Activated B cell treated with CpG ODN at 0.5 μM for 24 hours (primary cell): ENCODE measurements at regions not wholly inside any gene's neighbourhood (a gene's known extent, or its start where the extent isn't known, plus 50 kb on each side); places are given as distances from the start of the nearest gene placed in this dataset.
A peak's percentile ranks its signal among the peaks of the same experiment; 100 is the strongest.

Experiments
- ATAC-seq: fragments of 200-7000 bp; cut with Tn5 transposase; one replicate; pipeline ENCODE4 v1.10.0; 2021; ENCODE audit warnings: low read depth, mild to moderate bottlenecking, moderate library complexity
- CTCF ChIA-PET: fragments of 350-600 bp; sonication (Branson Sonifier 250); formaldehyde crosslinking; loops from one replicate; lab custom pipeline; 2021; ENCODE audit warnings: antibody characterized with exemption; lab: Charles Lee
- POLR2A ChIA-PET: fragments of 350-600 bp; sonication (Branson Sonifier 250); formaldehyde crosslinking; loops from one replicate; lab custom pipeline; 2021; ENCODE audit warnings: antibody characterized with exemption; lab: Charles Lee
- DNase-seq: peaks from one replicate; pipeline ENCODE4 v3.0.0; 2022
- H3K27ac Mint-ChIP-seq: one replicate; pipeline ENCODE4 v1.8.0; 2020; ENCODE audit warnings: mixed read lengths
- H3K27me3 Mint-ChIP-seq: one replicate; pipeline ENCODE4 v1.8.0; 2021; ENCODE audit warnings: mixed read lengths
- H3K36me3 Mint-ChIP-seq: one replicate; pipeline ENCODE4 v1.8.0; 2021; ENCODE audit warnings: low read depth, mixed read lengths
- H3K4me1 Mint-ChIP-seq: one replicate; pipeline ENCODE4 v1.8.0; 2021; ENCODE audit warnings: mixed read lengths
- H3K4me3 Mint-ChIP-seq: one replicate; pipeline ENCODE4 v1.8.0; 2020; ENCODE audit warnings: mild to moderate bottlenecking, mixed read lengths
- H3K9me3 Mint-ChIP-seq: one replicate; pipeline ENCODE4 v1.8.0; 2020; ENCODE audit warnings: mixed read lengths
- CTCF ChIP-seq: fragments of 200-600 bp; IDR thresholded peaks from one replicate; pipeline ENCODE4 v1.8.0; 2022; ENCODE audit warnings: antibody characterized with exemption, mild to moderate bottlenecking
- intact Hi-C: fragments of 100-400 bp; cut with micrococcal nuclease; formaldehyde crosslinking; loops from one replicate; pipeline ENCODE4 v1.15.1; 2024

DNA sequence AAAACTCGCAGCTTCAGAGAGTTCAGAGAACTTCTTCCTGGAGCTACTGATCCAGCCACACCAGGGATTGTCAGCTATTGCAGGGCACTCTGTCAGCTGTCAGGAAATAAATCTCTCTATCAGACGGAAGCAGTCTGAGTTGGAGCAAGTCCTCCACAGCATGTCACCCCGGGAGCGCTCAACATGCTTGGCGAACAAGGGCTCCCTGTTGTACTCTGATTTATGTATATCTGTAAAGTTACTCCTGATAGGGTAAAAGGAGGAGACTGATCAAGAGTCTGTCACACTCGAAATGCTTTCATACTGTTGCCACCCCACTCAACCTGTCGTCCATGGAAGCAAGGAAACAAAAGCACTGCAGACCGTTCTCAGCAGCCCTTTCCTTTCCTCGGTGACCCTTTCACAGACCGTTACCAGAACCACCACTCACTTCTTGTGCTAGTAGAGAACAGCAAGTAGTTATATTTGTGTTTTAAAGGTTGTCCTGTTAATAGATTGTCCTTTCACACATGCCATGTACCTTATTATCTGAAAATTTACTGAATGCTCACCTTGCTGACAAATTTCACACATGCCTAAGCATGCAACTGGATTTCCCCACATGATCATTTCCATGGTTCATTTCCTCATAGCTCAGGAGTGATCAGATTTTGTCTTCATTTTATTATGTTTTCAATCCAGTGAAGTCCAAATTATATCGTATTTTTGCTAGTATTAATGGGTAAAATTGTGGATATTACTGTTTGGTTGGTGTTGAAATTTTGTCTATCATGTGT is 2108.9 kb upstream of the TENM3 start:
- Mint-ChIP-seq H3K9me3 (no peaks in the 10 kb centered on the region), H3K4me1 (peaks cover 5% of the 10 kb centered on the region), H3K36me3 (no peaks in the 10 kb centered on the region), H3K27me3 (no peaks in the 10 kb centered on the region), H3K4me3 (peak overlapping the region; percentile 17), H3K27ac (no peak overlapping the region)
- CTCF ChIA-PET: no interaction called here
- no peak for TF ChIP-seq CTCF
- DNase-seq (no peak), ATAC-seq (no peak)
- intact Hi-C loops: no loop called here
- POLR2A ChIA-PET: no interaction called here

DNA sequence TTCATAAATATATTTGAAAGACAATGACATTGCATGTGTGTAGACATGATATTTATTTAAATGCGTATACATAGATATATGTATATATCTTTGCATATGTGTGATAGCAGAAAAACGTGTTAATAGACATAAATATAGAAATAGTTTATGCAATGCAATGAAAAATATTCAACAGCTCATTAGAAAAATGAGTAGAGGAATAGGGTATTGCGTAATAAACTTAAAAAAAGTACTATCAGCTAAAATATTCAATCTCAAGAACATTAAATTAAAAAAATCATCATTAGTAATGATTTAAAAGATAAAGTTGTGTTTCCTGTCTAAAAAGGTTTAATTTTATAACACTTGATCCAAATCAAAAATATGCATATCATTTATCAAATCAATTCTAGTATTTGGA is 2101.5 kb upstream of the TENM3 start:
- Mint-ChIP-seq H3K27ac (no peak overlapping the region), H3K4me3 (no peak overlapping the region), H3K9me3 (no peaks in the 10 kb centered on the region), H3K36me3 (no peaks in the 10 kb centered on the region), H3K27me3 (no peaks in the 10 kb centered on the region), H3K4me1 (no peaks in the 10 kb centered on the region)
- TF ChIP-seq CTCF: no peak
- ChIA-PET CTCF (no interaction called here), POLR2A (no interaction called here)
- intact Hi-C loops: no loop called here
- ATAC-seq (no peak), DNase-seq (no peak)

- no peak for TF ChIP-seq CTCF
- ChIA-PET CTCF (no interaction called here), POLR2A (no interaction called here)
- Mint-ChIP-seq H3K36me3 (no peaks in the 10 kb centered on the region), H3K4me1 (peaks cover 4% of the 10 kb centered on the region), H3K4me3 (no peak overlapping the region), H3K27ac (no peak overlapping the region), H3K9me3 (no peaks in the 10 kb centered on the region), H3K27me3 (no peaks in the 10 kb centered on the region)
- no peak for DNase-seq
- no peak for ATAC-seq
- intact Hi-C loops: no loop called here
Observed at GRCh38 chr4:180148737-180149136, 2094.5 kb upstream of the TENM3 start.

DNA sequence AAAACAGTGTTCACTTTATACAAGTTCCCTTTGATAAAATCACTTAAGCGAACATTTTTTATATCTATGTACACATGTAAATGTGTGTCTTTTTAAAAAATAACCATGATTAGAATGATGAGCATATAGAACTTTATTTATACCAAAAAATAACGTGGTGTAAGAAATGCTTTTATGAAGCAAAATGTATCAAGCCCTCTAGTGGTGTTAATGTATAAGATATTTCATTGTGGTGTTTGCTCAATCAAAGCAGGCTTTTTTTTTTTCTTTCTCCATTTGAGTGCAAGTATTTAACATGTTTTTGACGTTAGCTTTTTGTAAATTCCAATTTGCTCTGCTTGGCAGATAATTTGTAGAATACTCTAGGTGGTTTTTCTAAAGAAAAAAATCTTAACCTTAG is 2092.4 kb upstream of the TENM3 start:
- Mint-ChIP-seq H3K27ac (no peak overlapping the region), H3K27me3 (no peaks in the 10 kb centered on the region), H3K36me3 (no peaks in the 10 kb centered on the region), H3K4me1 (peaks cover 4% of the 10 kb centered on the region), H3K9me3 (no peaks in the 10 kb centered on the region), H3K4me3 (no peak overlapping the region)
- ChIA-PET CTCF (no interaction called here), POLR2A (no interaction called here)
- DNase-seq (no peak), ATAC-seq (no peak)
- intact Hi-C loops: loop anchor here (5.0 kb wide), 1 partner anchor 284 kb away; no protein-coding TSS in a partner anchor
- no peak for TF ChIP-seq CTCF

- H3K4me1 Mint-ChIP-seq: peaks cover 4% of the 10 kb centered on the region
- intact Hi-C loops: loop anchor here (5.0 kb wide), 1 partner anchor 286 kb away; no protein-coding TSS in a partner anchor
- DNase-seq (no peak), ATAC-seq (no peak)
- POLR2A ChIA-PET: no interaction called here
- no peaks in the 10 kb centered on the region for H3K9me3 Mint-ChIP-seq
- no peaks in the 10 kb centered on the region for H3K27me3 Mint-ChIP-seq
- H3K36me3 Mint-ChIP-seq: no peaks in the 10 kb centered on the region
- H3K4me3 Mint-ChIP-seq: no peak overlapping the region
- CTCF ChIA-PET: no interaction called here
- no peak overlapping the region for H3K27ac Mint-ChIP-seq
- TF ChIP-seq CTCF: no peak
Observed at GRCh38 chr4:180152831-180153230, 2090.4 kb upstream of the TENM3 start.
